Brain microvascular endothelial cell (primary cell): ENCODE measurements at regions not wholly inside any gene's neighbourhood (a gene's known extent, or its start where the extent isn't known, plus 50 kb on each side); places are given as distances from the start of the nearest gene placed in this dataset.

Source experiments
- DNase-seq: peaks from one replicate; pipeline ENCODE4 v3.0.0-alpha.2; 2020
- H3K27ac ChIP-seq: fragments of 250-450 bp; sonication (Bioruptor Pico); 2 replicates; pipeline ENCODE4 v1.5.1; 2020; ENCODE audit warnings: mild to moderate bottlenecking, moderate library complexity
- H3K27me3 ChIP-seq: fragments of 250-450 bp; sonication (Bioruptor Pico); replicated peaks from 2 replicates; pipeline ENCODE4 v1.5.1; 2020; ENCODE audit warnings: mild to moderate bottlenecking
- H3K36me3 ChIP-seq: fragments of 250-450 bp; sonication (Bioruptor Pico); replicated peaks from 2 replicates; pipeline ENCODE4 v1.5.1; 2020; ENCODE audit warnings: mild to moderate bottlenecking
- H3K4me3 ChIP-seq: 2 replicates; pipeline ENCODE4 v1.5.1; 2011; ENCODE audit warnings: low read depth, mild to moderate bottlenecking, control low read depth, low read length, moderate library complexity
- CTCF ChIP-seq: IDR thresholded peaks from 2 replicates; pipeline ENCODE4 v1.5.1; 2011; ENCODE audit warnings: low read depth, mild to moderate bottlenecking, moderate library complexity, low read length, control low read depth, inconsistent platforms; ENCODE audit errors: missing control alignments
- in situ Hi-C: cut with HindIII; loops from 2 replicates; pipeline ENCODE4 v1.10.0; 2017; ENCODE audit warnings: low sequenced_read_pairs, low pct_ligation_motif_present

- in situ Hi-C loops, result no loop called here
- no peaks in the 10 kb centered on the region for H3K36me3 ChIP-seq
- no peak overlapping the region for H3K27ac ChIP-seq
- no peak for TF ChIP-seq CTCF
- H3K27me3 ChIP-seq, result no peaks in the 10 kb centered on the region
- DNase-seq, result no peak
- H3K4me3 ChIP-seq, result no peak overlapping the region
Observed at GRCh38 chr6:43899830-43900229, 129.8 kb downstream of the VEGFA start.

GRCh38 chr6:43898358-43899131, 128.5 kb downstream of the VEGFA start:
- no peak for DNase-seq
- Histone ChIP-seq H3K27me3 (no peaks in the 10 kb centered on the region), H3K36me3 (no peaks in the 10 kb centered on the region), H3K27ac (no peak overlapping the region), H3K4me3 (no peak overlapping the region)
- TF ChIP-seq CTCF, result no peak
- in situ Hi-C loops, result no loop called here

- Histone ChIP-seq H3K27me3 (no peaks in the 10 kb centered on the region), H3K27ac (no peak overlapping the region), H3K4me3 (no peak overlapping the region), H3K36me3 (no peaks in the 10 kb centered on the region)
- in situ Hi-C loops, result no loop called here
- no peak for DNase-seq
- no peak for TF ChIP-seq CTCF
Observed at GRCh38 chr6:43897571-43898302, 127.7 kb downstream of the VEGFA start.

DNA sequence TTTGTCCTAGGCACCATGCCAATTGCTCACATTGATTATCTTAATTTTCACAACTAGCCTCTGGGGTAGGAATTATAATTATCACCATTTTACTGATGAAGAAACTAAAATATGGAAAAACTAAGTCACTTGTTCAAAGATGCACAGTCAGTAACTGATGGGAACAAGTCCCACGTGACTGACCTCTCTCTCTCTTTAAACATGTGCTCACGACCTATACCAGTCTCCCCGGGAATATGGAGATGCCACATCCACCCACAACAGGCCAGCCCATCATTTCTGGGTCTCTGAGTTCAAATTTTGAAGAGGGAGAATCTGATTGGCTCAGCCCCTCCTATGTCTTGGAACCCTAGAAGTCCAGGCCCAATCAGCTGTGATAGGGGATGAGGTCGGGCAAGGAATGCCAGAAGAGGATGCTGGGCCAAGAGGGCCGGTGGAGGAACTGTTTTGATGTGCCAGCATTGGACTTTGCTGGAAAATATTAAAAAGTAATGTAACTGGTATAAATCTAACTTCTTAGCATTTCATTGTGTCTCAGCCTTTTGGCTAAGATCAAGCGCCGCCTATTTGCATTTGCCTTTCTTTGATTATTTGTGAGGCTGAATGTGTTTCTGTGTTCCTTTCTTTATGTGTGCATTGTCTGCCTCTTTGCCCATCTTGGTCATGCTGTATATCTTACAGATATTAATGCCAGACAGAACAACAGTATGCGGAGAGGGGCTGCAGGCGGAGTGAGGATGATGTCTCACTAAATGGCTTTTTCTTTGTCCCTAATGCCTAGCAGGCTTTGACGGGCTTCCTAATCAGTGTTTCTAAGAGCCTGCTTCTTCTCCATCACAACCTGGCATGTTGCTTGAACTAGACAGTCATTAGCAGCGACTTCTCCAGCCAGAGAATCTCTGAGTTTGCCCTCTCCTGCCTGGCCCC, 126.6 kb downstream of the VEGFA start:
- TF ChIP-seq CTCF, result no peak
- Histone ChIP-seq H3K27ac (no peak overlapping the region), H3K36me3 (no peaks in the 10 kb centered on the region), H3K27me3 (no peaks in the 10 kb centered on the region), H3K4me3 (no peak overlapping the region)
- in situ Hi-C loops, result no loop called here
- no peak for DNase-seq

- no peaks in the 10 kb centered on the region for H3K27me3 ChIP-seq
- no peak overlapping the region for H3K27ac ChIP-seq
- H3K36me3 ChIP-seq, result no peaks in the 10 kb centered on the region
- DNase-seq, result no peak
- no peak overlapping the region for H3K4me3 ChIP-seq
- no peak for TF ChIP-seq CTCF
- in situ Hi-C loops, result no loop called here
Observed at GRCh38 chr6:43895656-43896328, 125.8 kb downstream of the VEGFA start.
